OCI-M2 (cell line): ENCODE measurements at regions not wholly inside any gene's neighbourhood (a gene's known extent, or its start where the extent isn't known, plus 50 kb on each side); places are given as distances from the start of the nearest gene placed in this dataset.

Experiments used
- DNase-seq: peaks from one replicate; lab custom pipeline; 2025; ENCODE audit not compliant: unreplicated experiment; lab: John Stamatoyannopoulos, UW

GRCh38 chr9:107750741-107751566 is 261.4 kb upstream of the KLF4 start:
- no peak for DNase-seq

GRCh38 chr9:107749787-107750444 is 260.3 kb upstream of the KLF4 start:
- DNase-seq = no peak

- DNase-seq = no peak
Measured at GRCh38 chr9:107744873-107745272, 255.3 kb upstream of the KLF4 start.

- no peak for DNase-seq
Measured at GRCh38 chr9:107742531-107743309, 253.2 kb upstream of the KLF4 start.

- DNase-seq = no peak
Measured at GRCh38 chr9:107740088-107740980, 250.8 kb upstream of the KLF4 start.

GRCh38 chr9:107739601-107740082 is 250.1 kb upstream of the KLF4 start:
- DNase-seq = no peak

GRCh38 chr9:107738789-107739188 is 249.2 kb upstream of the KLF4 start:
- DNase-seq = no peak

- DNase-seq = no peak
Measured at GRCh38 chr9:107737987-107738743, 248.6 kb upstream of the KLF4 start.

- no peak for DNase-seq
Measured at GRCh38 chr9:107737610-107737986, 248.0 kb upstream of the KLF4 start.

GRCh38 chr9:107735821-107736220 is 246.3 kb upstream of the KLF4 start:
- DNase-seq = no peak

GRCh38 chr9:107734256-107735013 is 244.9 kb upstream of the KLF4 start:
- no peak for DNase-seq

- DNase-seq = no peak
Measured at GRCh38 chr9:107733523-107733894, 243.9 kb upstream of the KLF4 start.

- DNase-seq = no peak
Measured at GRCh38 chr9:107732781-107733522, 243.4 kb upstream of the KLF4 start.

- no peak for DNase-seq
Measured at GRCh38 chr9:107731115-107731762, 241.7 kb upstream of the KLF4 start.

GRCh38 chr9:107730666-107731065 is 241.1 kb upstream of the KLF4 start:
- DNase-seq = no peak

- DNase-seq = no peak
Measured at GRCh38 chr9:107727086-107727780, 237.7 kb upstream of the KLF4 start.

- DNase-seq = no peak
Measured at GRCh38 chr9:107723015-107723414, 233.4 kb upstream of the KLF4 start.
